Umbilical cord (tissue), 1 donor: ENCODE measurements at regions not wholly inside any gene's neighbourhood (a gene's known extent, or its start where the extent isn't known, plus 50 kb on each side); places are given as distances from the start of the nearest gene placed in this dataset.
"Not testable (repeated sequence)": the region's sequence is repeated elsewhere in the genome, so short reads cannot be mapped to it uniquely, and the experiment has no call there.

ENCODE experiments used
- DNase-seq: peaks from one replicate; pipeline ENCODE4 v3.0.0-alpha.2; 2015; ENCODE audit warnings: low spot score

DNA sequence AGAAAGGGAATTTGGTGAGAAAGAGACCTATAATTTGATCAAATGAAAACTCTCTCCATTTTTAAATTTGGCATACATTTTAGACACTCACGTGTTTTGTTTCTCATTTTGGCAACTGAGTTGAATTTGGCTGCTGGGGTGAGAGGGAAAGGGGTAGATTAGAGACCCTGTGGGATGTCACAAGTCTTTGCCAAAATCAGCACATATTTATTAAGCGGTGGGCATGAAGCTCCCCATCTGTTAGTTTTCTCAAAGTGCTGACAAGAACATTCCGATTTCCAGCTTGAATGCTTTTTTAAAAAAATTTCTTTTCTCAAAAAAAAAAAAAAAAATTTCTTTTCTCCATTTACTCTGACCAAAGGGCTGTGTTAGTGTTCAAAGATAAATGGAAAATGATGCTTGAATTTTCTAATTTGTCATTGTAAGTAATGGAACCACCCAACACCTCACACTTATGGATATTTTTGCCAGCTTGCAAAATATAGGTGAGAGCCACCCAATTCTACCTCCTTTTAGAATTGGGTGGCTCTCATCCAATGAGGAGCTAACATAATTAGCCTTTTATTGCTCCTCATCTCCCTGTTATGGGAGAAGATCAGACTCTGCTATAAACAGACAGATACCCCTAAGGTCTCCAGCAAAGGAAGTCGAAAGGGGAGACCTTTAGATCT, 222.9 kb upstream of the FN1 start:
- DNase-seq = no peak

DNA sequence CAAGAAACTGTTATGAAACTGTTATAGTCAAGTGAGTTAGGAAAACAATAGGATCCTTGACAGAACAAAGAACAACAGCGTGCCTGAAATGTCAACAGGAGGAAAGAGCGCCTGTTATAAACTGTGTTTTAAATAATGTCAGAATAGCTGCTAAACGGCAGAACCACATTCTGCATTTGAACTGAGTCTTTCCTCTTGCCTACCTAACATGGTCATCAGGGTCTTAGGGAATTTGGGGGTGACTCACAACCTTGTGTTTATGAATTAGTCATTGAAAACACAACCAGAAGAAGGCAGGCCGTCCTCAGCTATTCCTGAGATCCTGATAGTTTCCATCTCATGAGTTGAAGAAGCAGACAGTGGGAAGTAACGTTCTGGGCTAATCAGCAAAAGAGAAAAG, 222.0 kb upstream of the FN1 start:
- DNase-seq = no peak

DNA sequence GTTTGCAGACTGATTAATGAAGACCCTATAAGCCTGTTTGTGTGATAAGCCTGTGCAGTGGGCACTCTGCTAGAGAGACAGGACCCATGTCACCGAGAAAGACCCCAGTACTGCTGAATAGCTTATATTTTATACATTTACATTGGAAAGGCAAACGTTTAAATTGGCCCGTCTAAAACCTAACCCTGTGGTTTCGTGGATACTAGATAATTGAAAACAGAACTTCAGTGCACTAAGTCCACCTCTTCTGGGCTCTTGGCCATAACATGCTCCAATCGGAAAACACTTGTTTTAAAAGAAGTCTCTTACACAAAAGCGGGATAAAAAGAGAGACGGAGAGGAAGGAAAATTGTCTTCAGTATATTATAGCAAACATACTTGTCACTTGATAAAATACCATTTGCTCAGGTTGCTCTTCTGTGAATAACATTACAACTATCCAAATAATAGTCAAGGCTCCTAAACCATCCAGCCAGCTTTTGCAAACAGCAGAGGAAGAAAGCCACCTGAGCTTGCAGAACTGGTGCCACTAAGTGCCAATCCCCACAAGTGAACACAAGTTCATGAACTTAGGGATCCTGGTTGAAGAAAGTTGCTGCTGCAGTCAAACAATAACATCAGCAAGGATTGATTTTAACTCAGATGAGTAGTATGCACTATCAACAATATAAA, 218.4 kb upstream of the FN1 start:
- DNase-seq = peak; percentile 80

- DNase-seq = peak; percentile 57
Observed at GRCh38 chr2:215653344-215654030, 217.6 kb upstream of the FN1 start.

DNA sequence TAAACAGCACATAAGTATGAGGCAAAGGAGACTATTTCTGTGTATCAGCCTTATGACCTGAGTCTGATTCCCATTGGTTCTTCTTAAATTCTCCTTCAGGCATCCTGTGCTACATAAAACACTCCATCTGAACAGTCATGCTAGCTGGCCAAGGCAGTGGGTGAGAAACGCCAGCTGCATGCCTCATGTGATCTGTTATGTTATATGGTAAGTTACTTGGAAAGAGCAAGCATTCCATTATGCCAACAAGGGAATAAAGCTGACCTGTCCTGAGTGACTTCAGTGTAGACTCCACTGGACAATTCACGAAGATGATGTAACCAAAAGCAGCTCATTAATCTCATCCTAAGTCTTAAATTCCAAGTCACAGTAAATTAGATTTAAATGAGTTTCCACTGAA, 216.5 kb upstream of the FN1 start:
- DNase-seq = no peak

DNA sequence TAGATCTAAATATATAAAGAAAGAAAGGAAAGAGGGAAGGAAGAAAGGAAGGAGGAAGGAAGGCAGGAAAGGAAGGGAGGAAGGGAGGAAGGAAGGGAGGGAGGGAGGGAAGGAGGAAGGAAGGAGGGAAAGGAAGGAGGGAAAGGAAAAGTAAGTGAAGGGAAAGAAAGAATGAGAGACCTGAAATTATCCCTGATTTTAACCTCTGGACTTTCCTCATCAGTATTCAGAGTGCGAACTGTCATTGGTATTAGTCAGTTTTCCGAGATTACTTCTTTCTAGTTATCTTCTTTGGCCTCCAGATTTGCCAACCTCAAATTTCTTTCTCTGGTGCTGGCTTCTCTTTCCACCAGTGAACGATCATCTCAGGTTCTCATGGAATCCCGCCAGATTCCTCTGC, 215.5 kb upstream of the FN1 start:
- no peak for DNase-seq

DNA sequence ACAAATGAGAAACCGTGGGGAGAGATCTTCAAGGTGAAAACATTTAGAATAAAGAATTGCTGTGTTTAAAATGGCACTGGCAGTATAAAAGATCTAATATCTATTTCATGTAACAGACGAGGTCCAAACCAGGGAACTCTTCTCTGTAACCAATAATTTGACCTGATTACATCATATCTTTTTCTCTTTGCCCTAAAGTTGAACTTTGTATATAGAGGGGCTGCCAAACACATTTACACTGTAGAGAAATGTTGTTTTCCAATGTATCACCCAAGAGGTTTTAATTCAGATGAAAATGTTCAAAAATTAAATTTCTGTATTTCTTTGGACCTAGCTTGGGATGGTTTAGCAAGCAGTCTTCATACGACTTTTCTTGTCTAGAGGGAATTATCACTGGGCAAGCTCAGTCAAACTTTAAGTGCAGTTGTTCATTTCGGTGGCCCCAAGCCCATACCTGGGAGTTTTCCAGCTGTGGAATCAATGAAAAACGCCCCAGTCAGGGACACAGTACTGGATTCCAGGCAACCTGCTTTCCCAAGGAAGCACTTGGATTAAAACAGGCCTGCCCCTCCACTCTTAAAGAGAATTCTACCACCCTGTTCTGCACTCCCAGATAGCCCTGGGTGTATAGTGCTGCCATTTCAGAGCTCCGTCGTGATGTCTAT, 208.5 kb upstream of the FN1 start:
- DNase-seq = no peak

- no peak for DNase-seq
Observed at GRCh38 chr2:215638687-215639086, 202.8 kb upstream of the FN1 start.

DNA sequence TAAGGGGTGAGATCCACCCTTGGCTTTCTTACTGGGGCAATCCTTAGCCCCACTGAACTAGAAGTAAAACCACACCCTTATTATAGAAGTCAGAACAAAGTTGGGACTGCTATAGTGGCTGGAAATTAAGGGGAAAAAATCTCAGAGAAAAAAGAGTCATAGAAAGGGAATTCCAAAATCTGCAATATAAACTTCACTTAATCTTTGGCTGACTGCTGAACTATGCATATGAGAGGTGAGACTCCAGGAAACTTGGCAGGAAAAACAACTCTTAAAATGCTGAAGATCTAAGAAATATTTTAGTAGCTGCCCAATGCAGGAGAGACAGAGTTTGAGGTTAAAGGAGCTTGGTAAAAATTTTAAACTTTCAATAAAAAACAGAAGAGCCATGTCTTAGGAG, 201.8 kb upstream of the FN1 start:
- no peak for DNase-seq

DNA sequence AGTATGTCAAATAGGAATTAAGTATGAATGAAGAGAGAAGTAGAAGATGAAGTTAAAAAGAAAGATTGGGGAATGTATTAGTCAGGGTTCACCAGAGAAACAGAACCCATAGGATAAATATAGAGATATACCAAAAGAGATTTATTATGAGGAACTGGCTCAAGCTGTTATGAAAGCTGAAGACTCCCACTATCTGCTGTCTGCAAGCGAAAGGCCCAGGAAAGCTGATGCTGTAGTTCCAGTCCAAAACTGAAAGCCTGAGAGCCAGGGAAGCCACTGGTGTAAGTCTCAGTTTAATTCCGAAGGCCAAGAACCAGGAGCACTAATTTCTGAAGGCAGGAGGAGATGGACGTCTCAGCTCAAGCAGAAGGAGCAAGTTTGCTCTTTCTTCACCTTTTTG, 200.9 kb upstream of the FN1 start:
- no peak for DNase-seq

GRCh38 chr2:215635788-215636139, 199.9 kb upstream of the FN1 start:
- DNase-seq = no peak

DNA sequence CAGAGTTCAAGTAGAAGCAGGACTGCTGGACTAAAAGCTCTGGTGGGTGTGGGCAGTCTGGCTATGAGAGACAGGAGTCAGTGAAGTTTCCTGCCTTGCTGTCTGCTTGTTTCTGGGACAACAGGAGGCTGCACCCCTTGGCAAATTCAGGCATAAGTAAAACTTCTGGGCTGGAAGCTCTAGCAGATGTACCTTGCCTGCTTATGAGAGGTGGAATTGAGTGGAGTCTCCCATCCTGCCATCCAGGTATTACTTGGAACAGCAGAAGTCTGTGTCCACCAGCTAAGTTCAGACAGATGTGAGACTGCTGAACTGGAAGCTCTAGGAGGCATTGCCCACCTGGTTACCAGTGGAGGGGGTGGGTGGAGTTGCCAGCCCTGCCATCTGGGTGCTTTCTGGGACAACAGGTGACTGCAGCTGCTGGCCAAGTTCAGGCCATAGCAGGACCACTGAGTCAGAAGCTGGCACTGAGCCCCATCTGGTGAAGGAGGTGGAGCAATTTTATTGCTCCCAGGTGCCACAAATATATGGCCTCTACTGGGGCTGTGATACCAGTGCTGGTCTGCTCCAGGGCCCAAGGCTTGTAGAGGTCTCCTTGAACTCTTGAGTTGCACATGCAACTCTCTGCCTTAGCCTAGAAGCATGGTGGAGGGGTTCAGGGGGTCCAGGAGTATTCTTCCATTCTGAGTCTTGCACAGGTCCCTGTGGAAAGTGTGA, 199.4 kb upstream of the FN1 start:
- DNase-seq = no peak

- no peak for DNase-seq
Observed at GRCh38 chr2:215633360-215633759, 197.5 kb upstream of the FN1 start.

- DNase-seq = no peak
Observed at GRCh38 chr2:215631696-215632095, 195.8 kb upstream of the FN1 start.

DNA sequence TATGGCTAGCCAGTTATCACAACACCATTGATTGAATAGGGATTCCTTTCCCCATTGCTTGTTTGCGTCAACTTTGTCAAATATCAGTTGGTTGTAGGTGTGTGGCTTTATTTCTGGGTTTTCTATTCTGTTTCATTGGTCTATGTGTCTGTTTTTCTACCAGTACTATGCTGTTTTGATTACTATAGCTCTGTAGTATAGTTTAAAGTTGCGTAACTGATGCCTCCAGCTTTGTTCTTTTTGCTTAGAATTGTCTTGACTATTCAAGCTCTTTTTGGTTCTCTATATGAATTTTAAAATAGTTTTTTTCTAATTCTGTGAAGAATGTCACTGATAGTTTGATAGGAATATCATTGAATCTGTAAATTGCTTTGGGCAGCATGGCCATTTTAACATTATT, 194.9 kb upstream of the FN1 start:
- DNase-seq = not testable (repeated sequence)

DNA sequence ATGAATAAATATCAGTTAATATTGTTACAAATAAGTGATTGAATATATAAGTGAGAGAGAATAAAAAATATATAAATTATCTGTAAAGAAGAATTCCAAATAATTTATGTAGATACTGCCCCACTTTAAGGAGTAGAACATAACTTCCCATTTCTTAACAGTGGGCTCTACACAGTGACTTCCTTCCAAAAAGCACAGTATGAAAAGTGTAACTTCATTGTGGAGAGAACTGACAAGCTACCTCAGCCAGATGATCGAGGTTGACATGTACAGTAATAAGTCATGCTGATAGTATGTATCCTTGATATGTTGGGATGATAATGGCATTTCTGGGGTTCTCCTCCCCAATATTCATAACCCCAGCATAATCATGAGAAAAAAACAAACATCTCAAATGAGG, 191.9 kb upstream of the FN1 start:
- no peak for DNase-seq

DNA sequence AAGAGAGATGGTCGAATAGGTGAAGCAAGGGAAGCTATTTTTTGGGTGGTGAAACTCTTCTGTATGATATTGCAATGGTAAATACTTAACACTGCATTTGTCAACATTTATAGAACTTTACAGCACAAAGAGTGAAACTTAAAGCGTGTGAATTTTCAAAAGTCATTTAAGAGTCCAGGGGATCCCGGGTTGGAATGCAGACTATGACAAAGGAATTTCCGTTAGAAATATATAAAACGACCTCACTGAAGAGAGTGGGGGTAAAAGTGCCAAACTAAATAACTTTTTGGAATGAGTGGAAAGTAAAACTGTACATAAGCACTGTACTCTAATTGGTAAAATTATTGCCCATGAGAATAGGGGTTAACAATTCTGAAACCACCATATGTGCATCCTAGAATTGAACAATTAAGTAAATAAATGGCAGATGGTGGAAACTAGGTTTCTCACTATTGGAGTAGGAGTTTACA, 191.0 kb upstream of the FN1 start:
- no peak for DNase-seq

DNA sequence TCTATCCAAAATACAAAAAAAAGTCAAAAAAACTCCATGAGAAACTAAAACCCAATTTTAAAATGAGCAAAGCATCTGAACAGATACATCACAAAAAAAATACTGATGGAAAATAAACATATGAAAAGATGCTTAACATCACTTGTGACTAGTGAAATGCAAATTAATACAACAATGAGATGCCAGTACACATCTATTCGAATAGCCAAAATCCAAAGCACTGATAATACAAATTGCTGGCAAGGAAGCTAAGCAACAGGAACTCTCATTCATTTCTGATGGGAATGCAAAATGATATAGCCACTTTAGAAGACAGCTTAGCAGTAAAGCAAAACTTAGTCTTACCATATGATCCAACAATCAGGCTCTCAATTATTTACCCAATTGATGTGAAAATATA, 190.2 kb upstream of the FN1 start:
- DNase-seq = no peak

DNA sequence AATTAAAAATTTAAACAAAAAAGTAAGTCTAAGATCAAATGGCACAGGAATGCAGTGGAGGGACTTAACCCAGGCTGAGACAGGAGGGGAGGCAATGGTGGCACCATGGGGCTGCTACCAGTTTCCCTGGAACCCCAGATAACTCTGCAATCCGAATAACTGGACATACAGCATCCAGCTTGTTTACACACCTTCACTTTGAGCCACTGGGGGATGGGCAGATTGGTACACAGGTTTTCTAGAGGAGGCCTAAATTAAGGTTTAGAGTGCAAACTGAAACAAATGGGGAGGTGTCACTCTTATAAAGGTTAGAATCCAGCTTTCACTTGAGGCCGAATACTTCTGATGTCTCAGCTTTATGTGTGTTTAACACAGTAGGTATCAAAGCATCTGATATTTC, 189.3 kb upstream of the FN1 start:
- DNase-seq = no peak

DNA sequence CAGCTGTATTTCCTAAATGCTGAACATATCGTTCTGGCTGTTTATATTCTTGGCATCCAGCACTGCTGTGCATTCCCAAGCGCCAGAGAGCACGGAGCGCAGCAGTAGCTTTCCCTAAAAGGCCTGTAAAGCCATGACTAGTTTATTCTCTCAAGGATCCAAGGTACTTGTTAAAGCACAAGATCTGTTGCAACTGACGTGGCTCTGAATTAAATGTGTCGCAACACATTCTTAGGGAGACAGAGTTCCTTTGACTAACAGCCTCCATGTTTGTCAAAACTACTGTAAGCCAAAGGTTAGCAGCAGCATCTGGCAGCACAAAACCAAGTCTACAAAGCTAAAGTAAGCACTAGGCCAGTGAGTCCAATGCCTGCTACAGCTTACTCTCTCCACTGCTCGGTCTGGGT, 188.6 kb upstream of the FN1 start:
- peak; percentile 96 for DNase-seq

GRCh38 chr2:215622837-215623236, 187.0 kb upstream of the FN1 start:
- DNase-seq = no peak

GRCh38 chr2:215621381-215621780, 185.5 kb upstream of the FN1 start:
- DNase-seq = peak; percentile 65
